ENCODE measurements at regions not wholly inside any gene's neighbourhood (a gene's known extent, or its start where the extent isn't known, plus 50 kb on each side); places are given as distances from the start of the nearest gene placed in this dataset.

GRCh38 chr3:150077581-150078247, 107.0 kb upstream of the PFN2 start:
- POLR2A ChIA-PET (ENCODE audit: partially characterized antibody) = no interaction called here
- no peak for DNase-seq
- Mint-ChIP-seq H3K36me3 (no peaks in the 10 kb centered on the region), H3K27ac (no peak overlapping the region), H3K4me3 (no peak overlapping the region), H3K9me3 (peaks cover 0 to 11% (median 8%) of the 10 kb centered on the region in 8 donors), H3K4me1 (no peaks in the 10 kb centered on the region), H3K27me3 (peaks cover 5 to 12% of the 10 kb centered on the region in 2 donors)
- CTCF ChIA-PET (ENCODE audit: partially characterized antibody) = no interaction called here
- intact Hi-C loops (cut with micrococcal nuclease) = no loop called here
- H3K27ac ChIP-seq (ENCODE audit: low read depth, low read length) = no peak overlapping the region
- H3K4me3 ChIP-seq (ENCODE audit: low read length in 2 of 2) = no peak overlapping the region
- H3K27me3 ChIP-seq (ENCODE audit: insufficient read depth, low read length) = no peaks in the 10 kb centered on the region
- H3K36me3 ChIP-seq (ENCODE audit: insufficient read depth, low read length) = no peaks in the 10 kb centered on the region
- H3K9me3 ChIP-seq (ENCODE audit: control insufficient read depth in 1 of 2, low read length in 2 of 2) = no peaks in the 10 kb centered on the region
- H3K4me1 ChIP-seq (ENCODE audit: insufficient read depth, low read length) = no peaks in the 10 kb centered on the region

GRCh38 chr3:150077107-150077506, 106.4 kb upstream of the PFN2 start:
- POLR2A ChIA-PET (ENCODE audit: partially characterized antibody) = no interaction called here
- intact Hi-C loops (cut with micrococcal nuclease) = no loop called here
- Mint-ChIP-seq H3K4me3 (no peak overlapping the region), H3K4me1 (no peaks in the 10 kb centered on the region), H3K36me3 (no peaks in the 10 kb centered on the region), H3K9me3 (peaks cover 0 to 11% (median 8%) of the 10 kb centered on the region in 8 donors), H3K27ac (no peak overlapping the region), H3K27me3 (peaks cover 3 to 12% of the 10 kb centered on the region in 2 donors)
- Histone ChIP-seq H3K4me3 (ENCODE audit: low read length in 2 of 2) (no peak overlapping the region), H3K27me3 (ENCODE audit: insufficient read depth, low read length) (no peaks in the 10 kb centered on the region), H3K27ac (ENCODE audit: low read depth, low read length) (no peak overlapping the region), H3K4me1 (ENCODE audit: insufficient read depth, low read length) (no peaks in the 10 kb centered on the region), H3K9me3 (ENCODE audit: control insufficient read depth in 1 of 2, low read length in 2 of 2) (no peaks in the 10 kb centered on the region), H3K36me3 (ENCODE audit: insufficient read depth, low read length) (no peaks in the 10 kb centered on the region)
- no peak for DNase-seq
- CTCF ChIA-PET (ENCODE audit: partially characterized antibody) = no interaction called here

- Mint-ChIP-seq H3K4me1 (no peaks in the 10 kb centered on the region), H3K27ac (no peak overlapping the region), H3K4me3 (no peak overlapping the region), H3K36me3 (no peaks in the 10 kb centered on the region), H3K9me3 (peaks cover 0 to 11% (median 8%) of the 10 kb centered on the region in 8 donors), H3K27me3 (peaks cover 3 to 12% of the 10 kb centered on the region in 2 donors)
- CTCF ChIA-PET (ENCODE audit: partially characterized antibody) = no interaction called here
- Histone ChIP-seq H3K4me1 (ENCODE audit: insufficient read depth, low read length) (no peaks in the 10 kb centered on the region), H3K9me3 (ENCODE audit: control insufficient read depth in 1 of 2, low read length in 2 of 2) (no peaks in the 10 kb centered on the region), H3K27ac (ENCODE audit: low read depth, low read length) (no peak overlapping the region), H3K4me3 (ENCODE audit: low read length in 2 of 2) (no peak overlapping the region), H3K36me3 (ENCODE audit: insufficient read depth, low read length) (no peaks in the 10 kb centered on the region), H3K27me3 (ENCODE audit: insufficient read depth, low read length) (no peaks in the 10 kb centered on the region)
- DNase-seq = no peak
- intact Hi-C loops (cut with micrococcal nuclease) = no loop called here
- POLR2A ChIA-PET (ENCODE audit: partially characterized antibody) = no interaction called here
Observed at GRCh38 chr3:150076443-150076842, 105.7 kb upstream of the PFN2 start.

- intact Hi-C loops (cut with micrococcal nuclease) = no loop called here
- CTCF ChIA-PET (ENCODE audit: partially characterized antibody) = no interaction called here
- H3K4me3 Mint-ChIP-seq = no peak overlapping the region
- no peaks in the 10 kb centered on the region for H3K36me3 Mint-ChIP-seq
- no peaks in the 10 kb centered on the region for H3K4me1 Mint-ChIP-seq
- H3K9me3 Mint-ChIP-seq = peaks cover 0 to 11% (median 8%) of the 10 kb centered on the region in 8 donors
- H3K27ac Mint-ChIP-seq = no peak overlapping the region
- POLR2A ChIA-PET (ENCODE audit: partially characterized antibody) = no interaction called here
- no peaks in the 10 kb centered on the region for H3K9me3 ChIP-seq (ENCODE audit: control insufficient read depth in 1 of 2, low read length in 2 of 2)
- no peak overlapping the region for H3K4me3 ChIP-seq (ENCODE audit: low read length in 2 of 2)
- H3K27ac ChIP-seq (ENCODE audit: low read depth, low read length) = no peak overlapping the region
- no peak for DNase-seq
- no peaks in the 10 kb centered on the region for H3K27me3 ChIP-seq (ENCODE audit: insufficient read depth, low read length)
- no peaks in the 10 kb centered on the region for H3K36me3 ChIP-seq (ENCODE audit: insufficient read depth, low read length)
- no peaks in the 10 kb centered on the region for H3K4me1 ChIP-seq (ENCODE audit: insufficient read depth, low read length)
- peaks cover 10 to 15% of the 10 kb centered on the region in 2 donors for H3K27me3 Mint-ChIP-seq
Observed at GRCh38 chr3:150075417-150075865, 104.7 kb upstream of the PFN2 start.

GRCh38 chr3:150074697-150075416, 104.2 kb upstream of the PFN2 start:
- H3K4me1 Mint-ChIP-seq = no peaks in the 10 kb centered on the region
- Histone ChIP-seq H3K27ac (ENCODE audit: low read depth, low read length) (no peak overlapping the region), H3K27me3 (ENCODE audit: insufficient read depth, low read length) (no peaks in the 10 kb centered on the region), H3K4me3 (ENCODE audit: low read length in 2 of 2) (no peak overlapping the region), H3K36me3 (ENCODE audit: insufficient read depth, low read length) (no peaks in the 10 kb centered on the region), H3K9me3 (ENCODE audit: control insufficient read depth in 1 of 2, low read length in 2 of 2) (no peaks in the 10 kb centered on the region), H3K4me1 (ENCODE audit: insufficient read depth, low read length) (no peaks in the 10 kb centered on the region)
- no peak overlapping the region for H3K27ac Mint-ChIP-seq
- no peak for DNase-seq
- intact Hi-C loops (cut with micrococcal nuclease) = no loop called here
- peaks cover 10 to 15% of the 10 kb centered on the region in 2 donors for H3K27me3 Mint-ChIP-seq
- no peak overlapping the region for H3K4me3 Mint-ChIP-seq
- H3K36me3 Mint-ChIP-seq = no peaks in the 10 kb centered on the region
- ChIA-PET CTCF (ENCODE audit: partially characterized antibody) (no interaction called here), POLR2A (ENCODE audit: partially characterized antibody) (no interaction called here)
- peaks cover 0 to 11% (median 8%) of the 10 kb centered on the region in 8 donors for H3K9me3 Mint-ChIP-seq

GRCh38 chr3:150074277-150074676, 103.6 kb upstream of the PFN2 start:
- ChIA-PET CTCF (ENCODE audit: partially characterized antibody) (no interaction called here), POLR2A (ENCODE audit: partially characterized antibody) (no interaction called here)
- Mint-ChIP-seq H3K9me3 (peaks cover 0 to 11% (median 8%) of the 10 kb centered on the region in 8 donors), H3K4me3 (no peak overlapping the region), H3K4me1 (no peaks in the 10 kb centered on the region), H3K27me3 (peaks cover 14 to 21% of the 10 kb centered on the region in 2 donors), H3K36me3 (no peaks in the 10 kb centered on the region), H3K27ac (no peak overlapping the region)
- H3K4me3 ChIP-seq (ENCODE audit: low read length in 2 of 2) = no peak overlapping the region
- no peaks in the 10 kb centered on the region for H3K9me3 ChIP-seq (ENCODE audit: control insufficient read depth in 1 of 2, low read length in 2 of 2)
- H3K36me3 ChIP-seq (ENCODE audit: insufficient read depth, low read length) = no peaks in the 10 kb centered on the region
- DNase-seq = no peak
- no peak overlapping the region for H3K27ac ChIP-seq (ENCODE audit: low read depth, low read length)
- intact Hi-C loops (cut with micrococcal nuclease) = no loop called here
- H3K4me1 ChIP-seq (ENCODE audit: insufficient read depth, low read length) = no peaks in the 10 kb centered on the region
- H3K27me3 ChIP-seq (ENCODE audit: insufficient read depth, low read length) = no peaks in the 10 kb centered on the region

GRCh38 chr3:150073513-150073912, 102.8 kb upstream of the PFN2 start:
- Mint-ChIP-seq H3K9me3 (peaks cover 0 to 11% (median 8%) of the 10 kb centered on the region in 8 donors), H3K4me3 (no peak overlapping the region), H3K27ac (no peak overlapping the region), H3K36me3 (no peaks in the 10 kb centered on the region), H3K4me1 (no peaks in the 10 kb centered on the region), H3K27me3 (peaks cover 15 to 22% of the 10 kb centered on the region in 2 donors)
- no peaks in the 10 kb centered on the region for H3K9me3 ChIP-seq (ENCODE audit: control insufficient read depth in 1 of 2, low read length in 2 of 2)
- H3K27me3 ChIP-seq (ENCODE audit: insufficient read depth, low read length) = no peaks in the 10 kb centered on the region
- no peak overlapping the region for H3K4me3 ChIP-seq (ENCODE audit: low read length in 2 of 2)
- no peaks in the 10 kb centered on the region for H3K4me1 ChIP-seq (ENCODE audit: insufficient read depth, low read length)
- no peak overlapping the region for H3K27ac ChIP-seq (ENCODE audit: low read depth, low read length)
- CTCF ChIA-PET (ENCODE audit: partially characterized antibody) = no interaction called here
- H3K36me3 ChIP-seq (ENCODE audit: insufficient read depth, low read length) = no peaks in the 10 kb centered on the region
- no peak for DNase-seq
- POLR2A ChIA-PET (ENCODE audit: partially characterized antibody) = no interaction called here
- intact Hi-C loops (cut with micrococcal nuclease) = no loop called here

Measured in CD4-positive, alpha-beta memory T cell (primary cell).